DOHH2 (cell line): ENCODE measurements at regions not wholly inside any gene's neighbourhood (a gene's known extent, or its start where the extent isn't known, plus 50 kb on each side); places are given as distances from the start of the nearest gene placed in this dataset.

Experiments
- CTCF ChIP-seq: fragments of 200-600 bp; sonication (generic); IDR thresholded peaks from one replicate; pipeline ENCODE4 v1.5.1; 2014; ENCODE audit warnings: antibody characterized with exemption, mild to moderate bottlenecking, low read depth, low read length; ENCODE audit not compliant: poor library complexity, severe bottlenecking
- EZH2phosphoT487 ChIP-seq: fragments of 200-600 bp; sonication (generic); IDR thresholded peaks from 2 replicates; pipeline ENCODE4 v1.6.1; 2017; ENCODE audit warnings: borderline replicate concordance, mild to moderate bottlenecking, antibody characterized with exemption, low read length, moderate library complexity, mixed read lengths

- TF ChIP-seq CTCF (no peak), EZH2phosphoT487 (no peak)
These were observed 284.4 kb downstream of the ENC1 start for GRCh38 chr5:74356009-74356695.
